Mesenchymal stem cell (in vitro differentiated cells and primary cell): ENCODE measurements at regions not wholly inside any gene's neighbourhood (a gene's known extent, or its start where the extent isn't known, plus 50 kb on each side); places are given as distances from the start of the nearest gene placed in this dataset.

Experiments used
- DNase-seq: peaks from one replicate; pipeline ENCODE4 v3.0.0-alpha.2; 2013
- H2AFZ ChIP-seq: one replicate; pipeline ENCODE4 v1.6.1; 2013; ENCODE audit warnings: low read depth, mild to moderate bottlenecking, control low read depth, inconsistent platforms, low read length, moderate library complexity
- H2AK5ac ChIP-seq: 2 replicates; pipeline ENCODE4 v1.6.1; 2013; ENCODE audit warnings: low read length, moderate library complexity, mild to moderate bottlenecking, inconsistent platforms; ENCODE audit not compliant: severe bottlenecking
- H2BK120ac ChIP-seq: one replicate; pipeline ENCODE4 v1.6.1; 2013; ENCODE audit warnings: low read depth, mild to moderate bottlenecking, inconsistent platforms, low read length, moderate library complexity
- H2BK12ac ChIP-seq, 2 experiments: one replicate each; pipeline ENCODE4 v1.6.1; 2013; ENCODE audit warnings: inconsistent platforms in 2 of 2, low read length in 2 of 2, mild to moderate bottlenecking in 2 of 2, moderate library complexity in 2 of 2, control low read depth in 1 of 2
- H2BK15ac ChIP-seq: one replicate; pipeline ENCODE4 v1.6.1; 2013; ENCODE audit warnings: mild to moderate bottlenecking, low read depth, inconsistent platforms; ENCODE audit not compliant: poor library complexity, severe bottlenecking
- H2BK5ac ChIP-seq: 2 replicates; pipeline ENCODE4 v1.6.1; 2013; ENCODE audit warnings: low read depth, mild to moderate bottlenecking, low read length, control low read depth, inconsistent platforms; ENCODE audit not compliant: poor library complexity, severe bottlenecking
- H3K14ac ChIP-seq, 2 experiments: one replicate each; pipeline ENCODE4 v1.6.1; 2013; ENCODE audit warnings: inconsistent platforms in 2 of 2, low read length in 2 of 2, control low read depth in 1 of 2, mild to moderate bottlenecking in 1 of 2, moderate library complexity in 1 of 2
- H3K18ac ChIP-seq, 2 experiments: one replicate each; pipeline ENCODE4 v1.6.1; 2013; ENCODE audit warnings: inconsistent platforms in 2 of 2, low read length in 2 of 2, control low read depth in 1 of 2, low read depth in 1 of 2, mild to moderate bottlenecking in 1 of 2
- H3K23ac ChIP-seq, 2 experiments: one replicate each; pipeline ENCODE4 v1.6.1; 2013; ENCODE audit warnings: inconsistent platforms in 2 of 2, low read length in 2 of 2, mild to moderate bottlenecking in 2 of 2, moderate library complexity in 2 of 2, control low read depth in 1 of 2
- H3K27ac ChIP-seq: 2 replicates; pipeline ENCODE4 v1.5.1; 2013; ENCODE audit warnings: mild to moderate bottlenecking, moderate library complexity, low read length, control low read depth, inconsistent platforms; ENCODE audit not compliant: poor library complexity, severe bottlenecking
- H3K27me3 ChIP-seq, 2 experiments: 2 replicates each; pipeline versions ENCODE4 v1.6.1 to v1.7.0; 2013; ENCODE audit warnings: low read length in 2 of 2, mild to moderate bottlenecking in 2 of 2, moderate library complexity in 2 of 2, control low read depth in 1 of 2, inconsistent platforms in 1 of 2; ENCODE audit not compliant: control insufficient read depth in 1 of 2, insufficient read depth in 1 of 2
- H3K36me3 ChIP-seq, 2 experiments: 2 replicates each; pipeline versions ENCODE4 v1.6.1 to v1.7.0; 2013; ENCODE audit warnings: low read length in 2 of 2, control low read depth in 1 of 2, inconsistent platforms in 1 of 2, low read depth in 1 of 2, mild to moderate bottlenecking in 1 of 2; ENCODE audit not compliant: insufficient read depth in 2 of 2, control insufficient read depth in 1 of 2
- H3K4ac ChIP-seq, 2 experiments: one replicate each; pipeline ENCODE4 v1.6.1; 2013; ENCODE audit warnings: inconsistent platforms in 2 of 2, low read length in 2 of 2, mild to moderate bottlenecking in 2 of 2, moderate library complexity in 2 of 2, control low read depth in 1 of 2, low read depth in 1 of 2
- H3K4me1 ChIP-seq: 2 replicates; pipeline ENCODE4 v1.6.1; 2013; ENCODE audit warnings: low read depth, low read length, control low read depth; ENCODE audit not compliant: control insufficient read depth, insufficient read depth
- H3K4me2 ChIP-seq: 2 replicates; pipeline ENCODE4 v1.6.1; 2013; ENCODE audit warnings: low read length, mild to moderate bottlenecking, inconsistent platforms; ENCODE audit not compliant: poor library complexity, severe bottlenecking
- H3K4me3 ChIP-seq, 2 experiments: 2 replicates each; pipeline versions ENCODE4 v1.5.1 to v1.7.0; 2013; ENCODE audit warnings: low read length in 2 of 2, mild to moderate bottlenecking in 2 of 2, control low read depth in 1 of 2, low read depth in 1 of 2; ENCODE audit not compliant: insufficient read depth in 1 of 2
- H3K79me1 ChIP-seq: replicated peaks from 2 replicates; pipeline ENCODE4 v1.6.1; 2013; ENCODE audit warnings: mild to moderate bottlenecking, control low read depth, low read length, inconsistent platforms; ENCODE audit not compliant: poor library complexity, severe bottlenecking
- H3K9ac ChIP-seq: 2 replicates; pipeline ENCODE4 v1.7.0; 2013; ENCODE audit warnings: mild to moderate bottlenecking, low read length, moderate library complexity
- H3K9me3 ChIP-seq: 2 replicates; pipeline ENCODE4 v1.7.0; 2013; ENCODE audit warnings: mild to moderate bottlenecking, low read length; ENCODE audit not compliant: control insufficient read depth
- H4K8ac ChIP-seq: one replicate; pipeline ENCODE4 v1.6.1; 2013; ENCODE audit warnings: inconsistent platforms, mild to moderate bottlenecking, low read length, moderate library complexity
- H4K91ac ChIP-seq: one replicate; pipeline ENCODE4 v1.6.1; 2013; ENCODE audit warnings: mild to moderate bottlenecking, low read length, inconsistent platforms
- whole genome bisulfite sequencing: methylation state at CpG from one replicate; pipeline ENCODE4 v1.1.7; 2013; ENCODE audit warnings: mixed read lengths; 5-methylcytosine and 5-hydroxymethylcytosine counted together

DNA sequence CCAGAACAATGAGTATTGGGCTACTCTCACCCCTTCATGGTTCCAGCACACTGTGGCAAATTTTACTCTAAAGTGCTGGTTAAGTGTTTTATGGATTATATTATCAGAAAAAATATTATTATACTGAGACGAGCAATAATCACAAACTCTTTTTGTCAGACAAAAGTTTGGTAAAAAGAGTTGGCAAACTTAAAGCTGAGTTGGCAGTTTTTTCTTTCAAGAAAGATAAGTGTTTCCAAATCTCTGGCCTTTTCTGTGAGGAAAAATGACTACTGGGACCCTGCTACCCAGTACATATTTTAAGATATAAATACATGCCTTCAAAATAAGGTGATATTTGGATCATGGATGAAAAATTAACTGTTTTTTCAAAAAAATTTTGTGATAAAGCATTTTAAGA lies 471.5 kb upstream of the IL12A start:
- H3K9me3 ChIP-seq, result no peaks in the 10 kb centered on the region
- H2BK15ac ChIP-seq, result no peak overlapping the region
- WGBS, result no CpG with 5 or more reads among the region's 1 CpG

DNA sequence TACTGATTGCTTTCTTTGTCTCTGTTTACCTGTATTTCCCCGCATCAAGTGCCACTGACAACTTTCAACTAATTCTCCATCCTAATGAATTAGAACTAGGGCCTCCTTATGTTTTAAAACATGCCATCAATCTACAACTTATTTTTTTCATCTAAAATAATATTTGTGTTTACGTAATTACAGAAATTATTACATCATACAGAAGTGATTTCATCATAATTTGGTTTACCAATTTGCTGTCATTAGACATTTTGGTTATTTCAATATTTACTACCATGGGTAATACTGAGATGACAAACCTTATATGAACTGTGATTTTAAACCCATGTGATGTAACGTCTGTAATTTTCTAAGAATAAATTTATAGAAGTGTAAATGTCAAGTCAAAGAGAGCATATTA lies 468.0 kb upstream of the IL12A start:
- Histone ChIP-seq H3K4ac (no peak overlapping the region), H3K9me3 (no peaks in the 10 kb centered on the region), H3K14ac (no peak overlapping the region), H2AFZ (no peak overlapping the region), H3K79me1 (no peaks in the 10 kb centered on the region), H3K4me3 (no peak overlapping the region), H3K23ac (no peak overlapping the region), H4K8ac (no peak overlapping the region), H2BK5ac (no peak overlapping the region), H2BK120ac (no peak overlapping the region), H2AK5ac (no peak overlapping the region), H2BK12ac (no peak overlapping the region), H3K27ac (no peak overlapping the region), H3K9ac (no peak overlapping the region), H3K36me3 (no peaks in the 10 kb centered on the region), H4K91ac (no peak overlapping the region), H3K4me2 (no peak overlapping the region), H2BK15ac (no peak overlapping the region), H3K27me3 (no peaks in the 10 kb centered on the region), H3K4me1 (no peaks in the 10 kb centered on the region), H3K18ac (no peak overlapping the region)
- DNase-seq, result no peak
- 90% methylated on average over 1 of the region's 3 CpGs for WGBS

More for the DNA sequence above, 471.5 kb upstream of the IL12A start:
- no peak overlapping the region for H2AK5ac ChIP-seq
- H3K18ac ChIP-seq, result no peak overlapping the region
- no peak overlapping the region for H4K91ac ChIP-seq
- H3K27ac ChIP-seq, result no peak overlapping the region
- no peak overlapping the region for H3K23ac ChIP-seq
- H3K4ac ChIP-seq, result no peak overlapping the region
- no peaks in the 10 kb centered on the region for H3K36me3 ChIP-seq
- H2AFZ ChIP-seq, result no peak overlapping the region
- no peak overlapping the region for H3K9ac ChIP-seq
- no peak overlapping the region for H3K14ac ChIP-seq
- H3K79me1 ChIP-seq, result no peaks in the 10 kb centered on the region
- no peaks in the 10 kb centered on the region for H3K27me3 ChIP-seq
- no peak overlapping the region for H2BK12ac ChIP-seq
- no peak overlapping the region for H2BK120ac ChIP-seq
- no peaks in the 10 kb centered on the region for H3K4me1 ChIP-seq
- no peak for DNase-seq
- H2BK5ac ChIP-seq, result no peak overlapping the region
- H3K4me3 ChIP-seq, result no peak overlapping the region
- no peak overlapping the region for H4K8ac ChIP-seq
- no peak overlapping the region for H3K4me2 ChIP-seq

DNA sequence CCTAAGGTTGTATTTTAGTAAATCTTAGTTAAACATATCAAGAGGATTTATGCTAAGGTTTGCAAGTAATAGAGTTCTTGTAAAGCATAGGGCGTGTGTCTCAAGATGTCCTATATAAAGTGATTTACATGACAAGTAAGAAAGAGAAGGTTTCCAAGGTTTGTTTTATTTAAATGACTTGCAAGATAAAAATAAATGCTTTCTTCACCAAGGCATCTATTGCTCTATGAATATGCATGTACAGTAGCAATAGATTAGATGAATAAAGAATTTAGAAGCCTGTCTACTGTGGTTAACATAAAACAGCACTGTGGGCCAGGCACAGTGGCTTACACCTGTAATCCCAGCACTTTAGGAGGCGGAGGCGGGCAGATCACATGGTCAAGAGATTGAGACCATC lies 466.4 kb upstream of the IL12A start:
- no peak overlapping the region for H2AK5ac ChIP-seq
- H3K36me3 ChIP-seq, result no peaks in the 10 kb centered on the region
- H3K9ac ChIP-seq, result no peak overlapping the region
- no peak overlapping the region for H3K4ac ChIP-seq
- H2AFZ ChIP-seq, result no peak overlapping the region
- 82% methylated on average over 3 of the region's 3 CpGs for WGBS
- no peak overlapping the region for H2BK120ac ChIP-seq
- no peak overlapping the region for H3K14ac ChIP-seq
- H3K27ac ChIP-seq, result no peak overlapping the region
- H2BK5ac ChIP-seq, result no peak overlapping the region
- no peaks in the 10 kb centered on the region for H3K4me1 ChIP-seq
- no peak overlapping the region for H2BK12ac ChIP-seq
- no peak overlapping the region for H3K23ac ChIP-seq
- no peaks in the 10 kb centered on the region for H3K79me1 ChIP-seq
- no peak overlapping the region for H4K91ac ChIP-seq
- H3K18ac ChIP-seq, result no peak overlapping the region
- H3K4me3 ChIP-seq, result no peak overlapping the region
- no peaks in the 10 kb centered on the region for H3K9me3 ChIP-seq
- no peak overlapping the region for H4K8ac ChIP-seq
- H3K4me2 ChIP-seq, result no peak overlapping the region
- H3K27me3 ChIP-seq, result no peaks in the 10 kb centered on the region
- DNase-seq, result no peak
- no peak overlapping the region for H2BK15ac ChIP-seq

DNA sequence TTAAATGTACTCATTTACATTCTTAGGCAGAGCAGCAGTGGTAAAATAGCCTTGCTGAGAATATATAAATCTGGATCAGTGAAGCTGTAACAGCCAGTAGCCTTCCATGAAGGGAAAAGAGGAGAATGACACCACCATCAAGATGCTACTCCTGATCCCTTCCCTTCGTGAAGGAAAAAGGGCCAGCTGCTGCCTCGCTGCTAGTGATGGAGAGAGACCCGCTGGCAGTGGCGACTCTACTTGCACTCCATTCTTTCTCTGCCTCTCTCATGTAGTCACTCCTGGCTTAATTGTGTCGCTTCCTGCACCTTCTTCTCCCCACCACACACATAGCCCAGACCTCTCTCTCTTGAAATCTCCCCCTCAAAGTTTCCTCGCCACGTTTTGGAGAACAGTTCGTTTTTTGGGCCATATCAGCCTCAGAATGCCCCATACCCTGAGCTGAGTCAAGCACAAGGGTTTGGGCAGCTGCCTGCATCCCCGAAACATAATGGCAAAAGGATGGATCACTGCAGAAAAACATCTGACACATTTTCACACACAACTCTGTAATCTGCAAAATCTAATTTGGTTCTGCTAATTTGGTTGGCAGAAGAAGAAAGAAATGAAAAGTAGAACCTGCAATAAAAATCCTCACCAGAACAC lies 460.3 kb upstream of the IL12A start:
- H4K8ac ChIP-seq, result no peak overlapping the region
- no peak overlapping the region for H3K14ac ChIP-seq
- no peak overlapping the region for H2BK5ac ChIP-seq
- H2BK15ac ChIP-seq, result no peak overlapping the region
- no peaks in the 10 kb centered on the region for H3K79me1 ChIP-seq
- H3K4me2 ChIP-seq, result no peak overlapping the region
- no peak overlapping the region for H3K23ac ChIP-seq
- H3K27me3 ChIP-seq, result no peaks in the 10 kb centered on the region
- no peaks in the 10 kb centered on the region for H3K36me3 ChIP-seq
- H3K18ac ChIP-seq, result no peak overlapping the region
- no peaks in the 10 kb centered on the region for H3K4me1 ChIP-seq
- H3K9ac ChIP-seq, result no peak overlapping the region
- no peak overlapping the region for H3K4ac ChIP-seq
- H3K9me3 ChIP-seq, result no peaks in the 10 kb centered on the region
- H2AK5ac ChIP-seq, result no peak overlapping the region
- H3K4me3 ChIP-seq, result no peak overlapping the region
- no peak overlapping the region for H4K91ac ChIP-seq
- no peak overlapping the region for H3K27ac ChIP-seq
- H2BK120ac ChIP-seq, result no peak overlapping the region
- H2AFZ ChIP-seq, result no peak overlapping the region
- 75% methylated on average over 8 of the region's 9 CpGs for WGBS
- no peak for DNase-seq
- H2BK12ac ChIP-seq, result no peak overlapping the region
